ENCODE measurements at regions not wholly inside any gene's neighbourhood (a gene's known extent, or its start where the extent isn't known, plus 50 kb on each side); places are given as distances from the start of the nearest gene placed in this dataset.
"Not testable (repeated sequence)": the region's sequence is repeated elsewhere in the genome, so short reads cannot be mapped to it uniquely, and the experiment has no call there.

GRCh38 chr6:76165471-76166221 lies 93.2 kb upstream of the IMPG1 start:
- H2AFZ ChIP-seq (ENCODE audit: low read depth, low read length, poor library complexity, severe bottlenecking) = no peak overlapping the region
- POLR2A ChIA-PET = no interaction called here
- no peak overlapping the region for H3K27ac ChIP-seq (ENCODE audit: low read depth, low read length)
- H4K20me1 ChIP-seq (ENCODE audit: insufficient read depth) = no peaks in the 10 kb centered on the region
- H3K4me1 ChIP-seq (ENCODE audit: control insufficient read depth in 1 of 2, insufficient read depth in 2 of 2, low read length in 2 of 2) = no peaks in the 10 kb centered on the region
- DNase-seq (ENCODE audit: low read depth, low spot score) (no peak), ATAC-seq (no peak)
- no peaks in the 10 kb centered on the region for H3K36me3 ChIP-seq (ENCODE audit: control insufficient read depth in 1 of 2, insufficient read depth in 2 of 2, low read length in 2 of 2)
- no peaks in the 10 kb centered on the region for H3K9me2 ChIP-seq (ENCODE audit: insufficient read depth)
- H3K4me3 ChIP-seq (replicated peaks in 1 of 2; ENCODE audit: low read depth in 1 of 2, low read length in 2 of 2) = no peak overlapping the region
- H3K4me2 ChIP-seq (ENCODE audit: low read length) = no peak overlapping the region
- no peak overlapping the region for H3K9ac ChIP-seq (ENCODE audit: low read length)
- TF ChIP-seq MAX (IDR thresholded peaks at IDR 0.05) = no peak
- no peak for TF ChIP-seq JUND (IDR thresholded peaks at IDR 0.05)
- no peak for TF ChIP-seq SIN3A (IDR thresholded peaks at IDR 0.05; ENCODE audit: low read depth)
- intact Hi-C loops (cut with micrococcal nuclease) = loop anchor here (2.0 kb wide), 2 partner anchors 231 to 273 kb away; no protein-coding TSS in a partner anchor
- RAD21 ChIA-PET (ENCODE audit: low non-redundant PET in 1 of 2, low total read pairs in 2 of 2, uncharacterized antibody in 2 of 2, unreplicated experiment in 2 of 2) = interaction anchor here in 1 of 2 experiments (1.1 kb wide), 1 partner anchor 231 kb away, joined by 3 read pairs; no protein-coding TSS in a partner anchor
- no TSS peak for BruUV-seq (replicated peaks)
- no peaks in the 10 kb centered on the region for H3K27me3 ChIP-seq (ENCODE audit: insufficient read depth, low read length)
- H3K9me3 ChIP-seq (ENCODE audit: control insufficient read depth in 1 of 2, insufficient read depth in 1 of 2, low read depth in 1 of 2, low read length in 2 of 2) = no peaks in the 10 kb centered on the region
- CTCF ChIA-PET = interaction anchor here (2.2 to 3.1 kb wide), 2 partner anchors 231 to 272 kb away, joined by 16 to 29 read pairs; no protein-coding TSS in a partner anchor
- no peaks in the 10 kb centered on the region for H3K79me2 ChIP-seq (ENCODE audit: insufficient read depth, low read length)

DNA sequence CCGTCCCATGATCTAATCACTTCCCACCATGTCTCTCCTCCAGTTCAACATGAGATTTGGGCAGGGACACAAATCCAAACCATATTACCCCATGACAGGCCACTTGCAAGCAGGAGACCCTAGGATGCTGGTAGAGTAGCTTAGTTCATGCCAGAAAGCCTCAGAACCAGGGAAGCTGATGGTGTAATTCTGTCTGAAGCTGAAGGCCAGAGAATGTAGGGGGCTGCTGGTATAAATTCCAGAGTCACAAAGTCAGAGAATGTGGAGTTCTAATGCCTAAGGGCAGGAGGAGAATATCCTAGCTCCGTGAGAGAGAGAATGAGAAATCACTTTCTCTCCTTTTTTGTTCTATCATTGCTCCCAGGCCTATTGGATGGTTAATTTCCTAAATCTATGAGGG lies 90.3 kb upstream of the IMPG1 start:
- RAD21 ChIA-PET (ENCODE audit: low non-redundant PET in 1 of 2, low total read pairs in 2 of 2, uncharacterized antibody in 2 of 2, unreplicated experiment in 2 of 2) = no interaction called here
- no peaks in the 10 kb centered on the region for H3K9me3 ChIP-seq (ENCODE audit: control insufficient read depth in 1 of 2, insufficient read depth in 1 of 2, low read depth in 1 of 2, low read length in 2 of 2)
- H3K4me1 ChIP-seq (ENCODE audit: control insufficient read depth in 1 of 2, insufficient read depth in 2 of 2, low read length in 2 of 2) = no peaks in the 10 kb centered on the region
- H3K9me2 ChIP-seq (ENCODE audit: insufficient read depth) = no peaks in the 10 kb centered on the region
- TF ChIP-seq ZFX (IDR thresholded peaks at IDR 0.05) (no peak), JUND (IDR thresholded peaks at IDR 0.05) (no peak), EZH2 (IDR thresholded peaks at IDR 0.05) (no peak), SP1 (IDR thresholded peaks at IDR 0.05; ENCODE audit: low read depth) (no peak), EGR1 (IDR thresholded peaks at IDR 0.05; ENCODE audit: low read depth) (no peak), SRF (IDR thresholded peaks at IDR 0.05; ENCODE audit: low read depth) (no peak), POLR2A (IDR thresholded peaks at IDR 0.05; ENCODE audit: borderline replicate concordance, extremely low read depth, insufficient read depth, insufficient read length) (no peak), CEBPB (IDR thresholded peaks at IDR 0.05; ENCODE audit: low read depth) (no peak), POLR2AphosphoS5 (IDR thresholded peaks at IDR 0.05; ENCODE audit: low read depth, low read length) (no peak), TCF7L2 (IDR thresholded peaks at IDR 0.05; ENCODE audit: borderline replicate concordance, extremely low read depth, insufficient read depth, insufficient read length) (no peak), ZBTB33 (IDR thresholded peaks at IDR 0.05; ENCODE audit: extremely low read depth, insufficient replicate concordance, low read length) (no peak), ELF1 (IDR thresholded peaks at IDR 0.05; ENCODE audit: borderline replicate concordance, low read depth) (no peak)
- no peak for ATAC-seq
- no peak overlapping the region for H2AFZ ChIP-seq (ENCODE audit: low read depth, low read length, poor library complexity, severe bottlenecking)
- BruUV-seq (replicated peaks) = no TSS peak
- H3K79me2 ChIP-seq (ENCODE audit: insufficient read depth, low read length) = no peaks in the 10 kb centered on the region
- no peaks in the 10 kb centered on the region for H3K27me3 ChIP-seq (ENCODE audit: insufficient read depth, low read length)
- no peak overlapping the region for H3K27ac ChIP-seq (ENCODE audit: low read depth, low read length)
- H3K4me2 ChIP-seq (ENCODE audit: low read length) = no peak overlapping the region
- POLR2A ChIA-PET = no interaction called here
- CTCF ChIA-PET = no interaction called here
- H3K9ac ChIP-seq (ENCODE audit: low read length) = no peak overlapping the region
- H3K36me3 ChIP-seq (ENCODE audit: control insufficient read depth in 1 of 2, insufficient read depth in 2 of 2, low read length in 2 of 2) = no peaks in the 10 kb centered on the region
- DNase-seq (ENCODE audit: low read depth, low spot score) = no peak
- no peaks in the 10 kb centered on the region for H4K20me1 ChIP-seq (ENCODE audit: insufficient read depth)
- no peak overlapping the region for H3K4me3 ChIP-seq (replicated peaks in 1 of 2; ENCODE audit: low read depth in 1 of 2, low read length in 2 of 2)
- intact Hi-C loops (cut with micrococcal nuclease) = no loop called here

GRCh38 chr6:76157800-76158199 lies 85.3 kb upstream of the IMPG1 start:
- H2AFZ ChIP-seq (ENCODE audit: low read depth, low read length, poor library complexity, severe bottlenecking) = not testable (repeated sequence)

More at GRCh38 chr6:76157800-76158199, 85.3 kb upstream of the IMPG1 start:
- DNase-seq (ENCODE audit: low read depth, low spot score); ATAC-seq; CTCF ChIA-PET; intact Hi-C loops (cut with micrococcal nuclease); H3K9ac ChIP-seq (ENCODE audit: low read length); BruUV-seq (replicated peaks); H3K4me3 ChIP-seq (replicated peaks in 1 of 2; ENCODE audit: low read depth in 1 of 2, low read length in 2 of 2); H3K9me3 ChIP-seq (ENCODE audit: control insufficient read depth in 1 of 2, insufficient read depth in 1 of 2, low read depth in 1 of 2, low read length in 2 of 2); RAD21 ChIA-PET (ENCODE audit: low non-redundant PET in 1 of 2, low total read pairs in 2 of 2, uncharacterized antibody in 2 of 2, unreplicated experiment in 2 of 2); H4K20me1 ChIP-seq (ENCODE audit: insufficient read depth); H3K4me2 ChIP-seq (ENCODE audit: low read length); POLR2A ChIA-PET; H3K27me3 ChIP-seq (ENCODE audit: insufficient read depth, low read length); H3K36me3 ChIP-seq (ENCODE audit: control insufficient read depth in 1 of 2, insufficient read depth in 2 of 2, low read length in 2 of 2); H3K79me2 ChIP-seq (ENCODE audit: insufficient read depth, low read length); H3K9me2 ChIP-seq (ENCODE audit: insufficient read depth); H3K4me1 ChIP-seq (ENCODE audit: control insufficient read depth in 1 of 2, insufficient read depth in 2 of 2, low read length in 2 of 2); H3K27ac ChIP-seq (ENCODE audit: low read depth, low read length): not testable (repeated sequence)

Measured in HCT116 (cell line).